Stimulated activated CD4-positive, alpha-beta T cell treated with anti-CD3 and anti-CD28 coated beads, Interleukin-4, amount 100 ng/mL, for 24 hours (primary cell): ENCODE measurements at regions not wholly inside any gene's neighbourhood (a gene's known extent, or its start where the extent isn't known, plus 50 kb on each side); places are given as distances from the start of the nearest gene placed in this dataset.

Experiments
- DNase-seq: peaks from one replicate; pipeline ENCODE4 v3.0.0-alpha.2; 2020

DNA sequence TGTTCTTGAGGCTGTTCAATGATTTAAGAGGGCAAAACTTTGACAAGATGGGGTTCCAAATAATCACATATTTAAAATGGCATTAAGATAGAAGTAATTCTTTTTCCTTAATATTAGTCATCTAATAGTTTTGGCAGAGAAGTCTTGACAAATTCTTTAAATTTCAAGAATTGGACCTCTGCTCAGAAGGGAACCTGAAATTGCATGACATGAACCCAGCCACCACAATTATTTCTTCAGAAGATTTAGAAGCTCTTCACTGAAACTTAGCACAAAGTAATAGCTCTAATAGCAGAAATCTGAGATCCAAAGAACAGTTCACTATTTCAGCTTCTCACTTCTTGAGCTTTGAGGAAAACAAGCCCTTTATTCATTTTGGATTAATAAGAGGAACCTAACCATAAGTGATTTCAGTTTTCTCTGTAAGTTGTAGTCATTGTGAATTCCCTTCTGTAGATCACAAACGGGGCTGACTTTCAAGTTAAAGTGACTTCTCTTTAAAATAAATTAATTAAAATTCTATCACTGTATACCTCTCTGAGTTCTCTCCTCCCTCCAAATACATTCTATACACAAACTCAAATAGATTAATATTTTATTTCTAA, 100.6 kb upstream of the ITGA4 start:
- no peak for DNase-seq

DNA sequence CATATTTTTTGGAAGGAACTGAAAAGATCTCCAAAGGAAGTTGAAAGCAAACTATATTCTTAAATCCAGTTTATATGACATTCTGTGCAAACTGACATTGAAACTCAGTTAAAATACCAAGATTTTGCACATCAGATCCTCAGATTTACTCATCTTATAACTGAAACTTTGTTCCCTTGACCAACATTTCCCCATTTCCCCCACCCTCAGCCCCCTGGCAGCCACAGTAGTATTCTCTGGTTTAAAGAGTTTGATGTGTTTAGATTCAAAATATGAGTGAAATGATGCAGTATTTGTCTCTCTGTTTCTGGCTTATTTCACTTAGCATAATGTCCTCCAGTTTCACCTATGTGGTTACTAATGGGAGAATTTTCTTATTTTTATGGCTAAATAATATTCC, 99.2 kb upstream of the ITGA4 start:
- DNase-seq, result no peak

DNA sequence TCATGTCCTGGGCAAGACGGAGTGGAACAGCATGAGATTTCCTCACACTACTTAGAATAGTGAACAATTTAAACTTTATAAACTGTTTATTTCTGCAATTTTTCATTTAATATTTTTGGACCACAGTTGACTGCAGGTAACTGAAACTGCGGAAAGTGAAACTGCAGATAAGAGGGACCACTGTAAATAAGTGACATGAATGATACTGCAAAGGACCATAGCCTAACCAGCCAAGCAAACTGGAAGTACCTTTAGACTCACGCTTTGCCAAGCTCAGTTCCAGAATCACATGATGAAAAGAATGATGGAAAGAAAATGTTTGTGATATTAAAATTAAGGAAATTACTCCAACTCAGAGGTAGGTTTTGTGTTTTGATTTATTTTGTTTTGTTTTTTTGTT, 94.6 kb upstream of the ITGA4 start:
- DNase-seq, result no peak

DNA sequence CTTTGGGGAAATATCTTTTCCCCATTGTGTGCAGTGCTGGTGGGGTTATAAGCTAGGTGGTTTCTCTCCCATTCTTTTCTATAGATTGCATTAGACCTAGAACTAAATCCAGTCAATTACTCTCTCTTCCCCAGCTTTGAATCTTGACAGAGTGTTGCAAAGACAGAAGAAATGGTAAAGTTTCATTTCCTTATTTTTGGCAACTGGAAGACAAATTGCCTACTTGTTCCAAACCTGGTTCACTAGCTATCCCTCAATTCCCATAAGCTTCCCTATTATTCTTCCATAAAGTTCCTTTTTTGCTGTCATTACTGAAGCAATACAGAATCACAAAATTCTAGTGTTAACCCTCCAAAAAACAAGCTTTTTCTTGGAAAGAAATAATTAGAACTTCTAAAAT, 94.0 kb upstream of the ITGA4 start:
- DNase-seq, result no peak

DNA sequence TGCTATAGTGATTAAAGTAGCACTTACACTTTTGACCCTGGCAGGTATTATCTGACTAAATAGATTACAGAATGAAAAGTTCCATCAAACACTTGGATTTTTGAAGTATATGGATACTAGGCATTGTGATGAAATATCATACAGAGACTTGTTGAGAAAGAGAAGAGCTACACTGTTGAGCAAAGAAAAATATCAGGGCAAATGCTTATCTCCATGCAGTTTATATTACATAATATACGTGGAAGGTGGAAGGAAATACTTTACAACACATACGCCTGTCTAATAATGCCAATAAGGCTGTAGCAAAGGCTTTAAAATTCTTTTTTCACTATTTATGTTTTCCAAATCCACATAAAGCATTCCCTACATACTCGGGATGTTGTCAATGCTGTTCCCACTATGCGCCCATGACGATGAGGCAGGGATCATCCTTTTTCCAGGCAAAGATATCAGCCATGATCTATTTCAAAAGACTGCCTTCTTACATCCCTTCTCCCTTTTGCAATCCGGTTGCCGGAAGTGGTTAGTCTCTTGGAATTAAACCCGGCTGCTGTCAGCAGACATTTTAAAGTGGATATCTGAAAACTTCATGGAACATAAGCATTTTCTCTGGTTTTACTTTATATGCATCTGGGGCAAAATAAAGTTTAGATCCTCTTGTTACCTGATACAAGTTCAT, 92.6 kb upstream of the ITGA4 start:
- DNase-seq, result no peak

DNA sequence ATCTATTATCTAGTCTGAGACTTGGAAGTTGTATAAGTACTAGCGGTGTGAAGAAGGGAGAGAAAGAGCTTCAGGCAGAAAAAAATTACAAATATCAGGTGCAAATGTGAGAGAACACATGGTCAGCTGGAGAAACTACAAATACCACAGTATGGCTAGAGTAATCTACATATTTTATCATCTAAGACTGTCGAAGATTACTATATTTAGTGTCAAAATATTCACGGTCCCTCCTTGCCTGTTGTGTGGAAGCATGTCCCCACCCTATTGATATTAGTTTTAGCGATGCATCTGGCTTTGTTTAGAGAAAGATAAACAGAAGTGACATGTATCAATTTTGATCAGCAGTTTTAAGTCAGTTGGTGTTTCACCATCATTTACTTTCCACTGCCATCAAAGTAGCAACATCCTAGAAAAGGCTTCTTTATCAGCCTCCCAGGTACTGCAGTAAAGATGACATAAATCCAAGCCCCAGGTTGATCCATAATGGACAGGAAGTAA, 90.5 kb upstream of the ITGA4 start:
- no peak for DNase-seq

DNA sequence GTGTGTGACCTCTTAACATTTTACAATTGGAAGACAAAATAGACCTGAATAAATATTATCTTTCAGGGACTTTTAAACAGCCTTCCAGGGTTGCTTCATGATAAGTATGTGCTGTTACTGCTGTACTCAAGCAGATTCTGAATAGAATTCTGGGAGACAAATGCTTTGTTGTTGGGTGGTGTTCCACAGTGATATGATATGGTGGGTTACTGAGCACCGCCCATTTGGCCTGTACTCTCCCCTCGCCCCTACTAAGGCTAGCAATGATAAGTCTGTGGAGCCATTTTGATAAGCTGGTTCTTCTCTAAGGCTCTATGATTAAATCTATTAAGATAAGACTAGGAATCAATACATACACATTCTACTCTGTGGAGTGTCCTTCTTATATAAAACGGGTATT, 89.8 kb upstream of the ITGA4 start:
- DNase-seq, result no peak

DNA sequence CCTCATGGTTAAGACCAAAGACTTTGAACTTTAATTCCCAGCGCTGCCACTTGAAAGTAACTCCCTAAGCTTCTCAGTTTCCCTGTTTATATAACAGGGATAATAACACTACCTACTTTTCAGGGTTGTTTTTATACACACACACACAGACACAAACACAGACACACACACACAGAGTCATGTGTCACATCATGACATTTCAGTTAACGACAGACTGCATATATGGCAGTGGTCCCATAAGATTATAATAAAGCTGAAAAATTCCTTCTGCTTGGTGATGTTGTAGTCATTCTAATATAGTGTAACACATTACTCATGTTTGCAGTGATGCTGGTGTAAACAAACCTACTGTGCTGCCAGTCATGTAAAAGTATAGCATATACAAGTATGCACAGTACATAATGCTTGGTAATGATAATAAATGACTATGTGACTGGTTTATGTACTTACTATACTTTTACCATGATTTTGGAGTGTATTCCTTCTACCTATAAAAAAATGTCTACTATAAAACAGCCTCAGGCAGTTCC, 89.2 kb upstream of the ITGA4 start:
- no peak for DNase-seq

DNA sequence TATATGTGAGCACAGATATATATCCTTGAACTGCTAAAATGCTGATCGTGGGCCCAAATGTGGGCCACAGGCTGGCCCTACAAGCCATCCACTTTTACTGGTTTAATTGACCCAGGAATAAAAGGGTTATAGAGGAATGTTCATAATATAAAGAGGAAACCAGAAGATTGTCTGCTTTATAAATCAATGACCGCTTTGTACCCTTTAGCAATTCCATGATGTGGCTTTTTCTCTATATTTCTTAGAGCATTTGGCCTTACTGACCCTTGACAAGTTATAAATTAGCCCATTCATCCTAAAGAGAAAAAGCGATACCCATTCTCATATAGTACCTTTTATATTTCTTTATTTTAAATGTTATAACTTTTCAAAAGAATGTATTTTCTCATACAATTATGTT, 87.1 kb upstream of the ITGA4 start:
- no peak for DNase-seq

DNA sequence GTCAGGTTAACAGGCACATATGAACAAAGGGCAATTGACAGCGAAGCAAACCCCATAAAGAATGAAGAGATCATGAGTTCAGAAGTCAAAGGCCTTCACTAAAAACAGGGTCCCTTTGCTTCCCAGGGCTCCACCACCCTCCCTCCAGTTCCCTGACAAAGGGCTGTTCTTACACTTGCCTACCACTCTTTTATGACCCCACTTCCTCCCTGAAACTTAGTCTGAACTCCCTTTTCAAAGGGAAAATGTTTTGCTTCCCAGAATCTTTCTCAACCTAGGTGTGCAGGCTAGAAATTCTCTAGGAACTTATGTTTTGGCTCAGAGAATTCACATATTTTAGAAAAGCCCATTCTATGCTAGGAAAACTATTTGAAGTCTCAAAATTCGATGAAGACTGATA, 86.0 kb upstream of the ITGA4 start:
- DNase-seq, result no peak

DNA sequence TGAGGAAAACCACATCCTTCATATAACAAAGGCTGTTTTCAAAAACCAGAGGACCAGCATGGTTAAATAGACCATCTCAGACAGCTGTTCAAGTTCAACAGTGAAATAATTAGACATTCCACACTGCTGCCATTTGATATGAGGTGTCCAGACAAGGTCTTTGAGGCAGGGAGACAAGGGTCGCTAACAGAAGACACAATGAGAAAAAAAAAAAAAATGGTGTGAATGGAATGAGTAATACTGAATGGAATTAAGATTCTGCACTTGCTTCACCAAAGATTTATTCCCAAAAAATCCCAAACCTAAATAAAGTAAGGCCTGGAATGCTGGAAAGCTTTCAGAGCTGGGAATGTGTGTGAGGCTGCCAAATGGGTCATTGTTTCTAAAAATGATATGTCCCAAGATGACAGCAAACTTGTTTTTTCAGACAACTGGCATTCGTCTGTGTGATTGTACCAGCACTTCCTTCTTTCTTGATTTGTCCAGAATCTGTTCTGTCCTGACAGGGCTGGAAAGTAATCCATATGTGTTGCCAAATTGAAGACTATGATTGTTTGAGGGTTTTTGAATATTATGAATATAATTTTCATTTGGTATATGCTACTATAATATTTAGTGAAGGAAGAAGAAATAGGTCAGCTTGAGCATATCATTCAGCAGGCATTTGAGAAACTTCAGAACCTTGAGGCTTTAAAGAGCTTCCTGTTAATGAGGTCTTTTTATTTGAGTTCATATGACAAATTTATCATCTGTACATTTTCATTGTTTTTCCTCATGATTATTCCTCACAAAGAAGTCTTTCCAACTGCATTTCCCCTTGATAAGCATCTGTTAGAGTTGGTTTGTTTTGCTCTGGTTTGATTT, 85.2 kb upstream of the ITGA4 start:
- no peak for DNase-seq

DNA sequence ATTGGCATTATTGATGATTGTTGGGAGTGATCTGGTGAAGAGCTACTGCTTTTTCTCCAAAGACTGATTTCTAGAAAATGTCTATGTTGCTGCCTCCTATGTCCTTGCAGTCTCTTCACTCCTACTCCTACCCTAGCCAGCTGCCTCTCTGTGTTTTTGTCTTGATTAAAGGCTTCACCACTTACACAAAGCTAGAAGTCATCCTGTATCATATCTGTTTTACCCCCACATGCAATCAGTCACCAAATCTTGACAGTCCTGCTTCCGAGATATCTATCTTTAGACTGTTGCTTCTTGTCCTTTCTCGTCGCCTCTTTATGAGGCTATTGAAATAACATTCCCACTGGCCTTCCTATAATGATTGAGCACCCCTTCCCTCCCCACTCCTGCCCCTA, 84.5 kb upstream of the ITGA4 start:
- no peak for DNase-seq

DNA sequence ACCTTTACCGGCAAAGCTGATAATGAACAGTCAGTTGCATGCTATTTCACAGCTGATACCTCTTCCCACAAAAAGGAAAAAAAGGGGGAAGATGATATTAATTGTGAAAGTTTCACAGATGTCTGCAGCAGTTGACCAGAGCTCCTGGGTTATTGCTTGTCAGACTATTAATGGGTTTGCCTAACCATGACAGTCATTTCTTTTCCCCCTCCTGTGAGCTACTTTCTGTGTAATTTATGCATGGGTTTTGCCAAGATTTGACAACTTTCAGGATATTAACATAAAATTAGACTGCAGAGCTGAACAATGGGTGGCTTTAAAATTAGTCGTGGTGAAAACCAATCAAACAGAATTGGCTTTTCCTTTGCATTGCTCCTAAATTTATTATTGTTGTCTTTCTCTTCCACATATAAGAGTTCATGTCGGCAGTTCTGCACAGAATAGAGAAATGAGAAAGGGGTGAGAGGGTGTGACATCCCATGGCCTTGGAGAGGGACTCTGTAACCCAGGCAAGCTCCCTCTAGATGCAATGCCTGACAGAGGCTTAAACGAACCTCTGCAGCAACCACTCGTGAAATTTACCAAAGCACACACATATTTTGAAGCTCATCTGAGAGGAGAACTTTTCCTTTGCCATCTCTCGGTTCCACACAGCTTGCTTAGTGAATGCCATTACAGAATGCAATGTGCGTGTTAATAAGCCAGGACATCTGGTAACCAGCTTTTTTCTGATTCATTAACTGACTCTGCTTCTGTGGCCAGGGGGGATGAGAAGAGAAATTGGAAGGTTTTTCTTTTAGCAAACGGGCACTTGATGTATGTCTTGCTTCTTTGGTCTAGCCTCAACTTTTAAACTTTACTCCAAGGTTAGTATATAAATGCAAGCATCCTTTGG, 82.2 kb upstream of the ITGA4 start:
- no peak for DNase-seq

DNA sequence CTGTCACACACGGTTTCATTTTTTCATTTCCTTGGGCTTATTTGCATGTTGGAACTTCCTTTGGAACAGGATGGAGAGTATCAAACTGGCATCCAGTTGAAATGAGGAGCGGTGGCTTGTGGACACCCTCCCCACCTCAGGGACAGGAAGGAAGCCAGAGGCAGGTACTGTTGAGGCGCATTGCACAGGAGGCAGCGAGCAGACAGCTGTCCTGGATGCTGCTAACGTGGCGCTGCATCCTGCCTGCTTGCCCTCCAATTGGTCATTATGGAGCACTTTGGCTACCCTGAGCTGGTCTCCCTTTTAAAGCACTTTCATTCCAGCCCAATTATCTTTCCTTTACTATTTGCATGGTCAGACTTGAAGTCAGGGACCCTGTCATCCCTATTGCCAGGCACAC, 80.7 kb upstream of the ITGA4 start:
- no peak for DNase-seq

DNA sequence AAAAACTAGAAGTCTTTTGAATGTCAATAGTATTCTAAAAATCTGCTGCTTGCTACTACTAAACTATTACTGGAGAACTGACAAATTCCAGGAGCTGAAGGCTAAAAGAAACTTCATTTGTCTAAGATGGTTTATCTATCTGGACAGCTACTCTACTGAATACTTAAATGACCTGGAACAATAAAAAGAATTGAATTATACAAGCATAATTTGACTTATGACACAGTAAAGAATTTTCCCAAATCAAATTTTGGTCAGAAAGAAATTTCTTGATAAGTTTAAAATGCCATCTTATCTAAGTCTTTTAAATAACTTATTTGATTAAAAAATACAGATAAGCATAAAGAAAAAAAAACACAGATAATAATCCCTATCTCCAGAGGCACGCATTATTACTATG, 80.2 kb upstream of the ITGA4 start:
- DNase-seq, result no peak

DNA sequence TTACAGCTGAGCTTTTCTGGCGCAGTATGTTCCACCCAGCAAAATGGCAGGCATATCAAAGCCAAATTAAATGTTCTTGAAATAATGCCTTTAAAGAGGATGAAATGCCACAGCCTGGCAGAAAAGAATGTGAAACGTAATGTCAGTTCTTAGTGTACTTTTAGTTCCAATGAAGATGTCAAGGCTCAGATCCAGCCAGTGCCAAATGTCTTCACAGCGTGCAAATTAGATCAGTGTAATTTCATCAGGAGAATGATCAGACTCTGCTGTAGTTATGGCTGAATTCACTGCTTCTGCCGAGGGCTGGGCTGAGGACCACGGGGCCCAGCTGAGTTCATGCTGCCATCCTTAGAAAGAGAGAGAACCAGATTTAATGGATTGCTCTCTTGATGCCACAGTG, 78.7 kb upstream of the ITGA4 start:
- DNase-seq, result no peak

DNA sequence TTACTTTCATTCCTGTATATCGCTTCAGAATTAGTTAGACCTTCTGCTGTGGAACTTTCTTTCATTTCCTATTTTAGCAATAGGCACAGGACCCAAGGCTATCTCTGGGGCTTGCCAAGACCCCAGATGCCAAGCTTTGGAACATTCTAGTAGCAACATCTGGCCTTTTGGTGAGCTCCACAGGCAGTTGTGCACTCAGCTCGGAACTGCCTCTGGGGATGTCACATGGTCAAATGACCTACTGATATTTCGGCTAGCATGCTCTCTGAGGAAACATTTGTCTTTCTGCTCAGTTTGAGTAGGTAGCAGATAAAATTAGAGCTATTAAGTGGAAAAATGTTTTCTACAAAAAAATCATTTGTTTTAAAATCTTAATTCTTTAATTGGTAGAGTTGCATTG, 76.6 kb upstream of the ITGA4 start:
- no peak for DNase-seq

DNA sequence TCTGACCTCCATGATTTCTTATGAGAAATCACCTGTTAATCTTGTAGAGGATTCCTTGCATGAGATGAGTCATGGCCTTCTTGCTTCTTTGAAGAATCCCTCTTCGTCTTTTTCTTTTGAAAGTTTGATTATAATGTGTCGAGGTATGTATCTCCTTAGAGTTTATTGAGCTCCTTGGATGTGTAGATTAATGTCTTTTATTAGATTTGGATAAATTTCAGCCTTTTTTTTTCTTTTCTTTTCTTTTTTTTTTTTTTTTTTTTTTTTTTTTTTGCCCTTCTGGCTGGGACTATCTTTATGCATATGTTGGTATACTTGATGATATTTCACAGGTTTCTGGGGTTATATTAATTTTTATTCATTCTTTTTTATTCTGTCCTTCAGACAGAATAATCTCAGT, 72.3 kb upstream of the ITGA4 start:
- no peak for DNase-seq

DNA sequence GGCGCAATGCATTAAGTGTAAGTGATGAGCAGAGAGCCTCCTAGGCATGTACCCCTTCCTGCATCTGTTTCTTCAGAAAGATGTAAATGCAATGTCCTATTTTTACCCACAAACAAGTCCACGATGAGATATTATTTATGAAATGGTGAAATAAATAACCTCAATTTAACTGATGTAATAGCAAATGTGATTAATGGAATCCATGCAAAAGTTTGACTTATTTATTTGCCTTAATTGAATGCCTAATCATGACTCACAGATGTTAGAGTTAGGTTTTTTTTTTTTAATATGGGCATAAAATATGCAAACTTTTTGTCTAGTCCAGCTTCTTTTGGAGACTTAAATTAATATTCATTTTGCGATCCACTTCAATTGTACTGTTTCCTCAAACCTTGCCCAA, 67.7 kb upstream of the ITGA4 start:
- no peak for DNase-seq

DNA sequence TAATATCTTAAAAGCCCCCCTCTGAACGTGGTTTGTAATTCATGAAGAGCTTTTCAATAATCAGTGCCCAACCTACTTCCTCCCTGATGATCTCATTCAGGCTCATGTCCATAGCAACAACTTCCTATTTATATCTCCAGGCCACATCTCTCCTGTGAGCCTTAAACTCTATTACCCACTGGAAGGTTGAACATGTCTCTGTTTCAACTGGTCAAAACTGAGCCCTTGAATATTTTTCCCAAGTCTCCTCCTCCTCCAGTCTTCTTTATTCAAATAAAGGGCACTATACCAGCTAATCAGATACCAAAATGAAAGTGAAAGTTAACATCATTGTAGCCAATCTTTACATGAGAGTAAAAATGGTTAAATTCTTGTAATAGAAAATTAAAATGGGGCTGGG, 63.7 kb upstream of the ITGA4 start:
- DNase-seq, result no peak

DNA sequence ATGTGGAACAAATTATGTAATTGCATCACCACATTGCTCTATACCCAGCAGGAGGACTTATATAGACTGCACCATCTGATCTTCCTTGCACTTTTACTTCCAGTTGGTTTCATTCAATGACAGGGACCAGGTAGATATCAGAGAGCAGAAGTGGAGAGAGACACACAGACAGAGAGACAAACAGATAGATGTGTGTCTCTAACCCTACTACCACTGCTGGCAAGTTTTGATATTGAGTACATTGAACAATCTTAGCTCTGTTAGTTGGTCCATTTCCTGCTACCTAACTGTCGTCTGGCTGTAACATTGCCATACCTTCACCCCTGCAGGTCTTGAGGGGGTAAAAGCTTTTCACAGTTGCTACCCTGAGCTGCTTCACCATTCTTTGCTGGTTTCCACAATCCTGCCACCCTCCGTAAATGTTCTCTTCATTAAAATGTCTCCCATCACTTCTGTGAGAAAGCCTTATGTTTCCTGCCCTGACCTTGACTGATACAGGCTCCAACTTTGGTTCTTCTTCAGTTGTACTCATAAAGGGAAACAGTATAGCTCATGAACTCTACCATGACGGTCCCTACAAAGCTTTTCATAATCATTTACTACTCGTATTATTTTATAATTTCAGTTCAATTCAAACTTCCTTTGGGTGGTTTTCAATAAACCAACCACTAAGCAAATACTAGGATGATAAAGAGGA, 62.3 kb upstream of the ITGA4 start:
- no peak for DNase-seq

DNA sequence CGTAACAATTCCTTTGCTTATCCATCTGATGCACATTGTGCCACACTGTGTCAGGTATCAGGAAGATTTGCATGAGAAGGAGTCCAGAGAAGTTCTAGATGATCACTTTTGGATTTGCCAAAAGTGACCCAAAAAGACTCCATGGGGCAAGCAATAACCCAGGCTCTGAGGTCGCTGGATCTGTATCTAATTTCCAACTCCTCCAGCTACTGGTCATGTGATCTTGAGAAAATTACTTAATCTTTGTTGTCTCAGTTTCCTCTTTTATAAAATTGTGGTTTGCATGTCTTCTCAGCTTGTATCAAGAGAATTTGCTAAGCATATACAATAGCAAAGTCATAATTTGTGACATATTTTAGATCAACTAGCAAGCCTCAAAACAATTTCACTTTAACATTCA, 61.3 kb upstream of the ITGA4 start:
- no peak for DNase-seq
